Epidermal melanocyte (primary cell): ENCODE measurements at regions not wholly inside any gene's neighbourhood (a gene's known extent, or its start where the extent isn't known, plus 50 kb on each side); places are given as distances from the start of the nearest gene placed in this dataset.

ENCODE experiments used
- DNase-seq: peaks from one replicate; pipeline ENCODE4 v3.0.0; 2011; ENCODE audit warnings: low spot score; ENCODE audit not compliant: insufficient read length

GRCh38 chr3:74351213-74351612, 263.2 kb downstream of the CNTN3 start:
- DNase-seq = no peak

- DNase-seq = no peak
Measured at GRCh38 chr3:74349015-74349414, 265.4 kb downstream of the CNTN3 start.

GRCh38 chr3:74347563-74348268, 266.7 kb downstream of the CNTN3 start:
- no peak for DNase-seq

GRCh38 chr3:74346896-74347295, 267.6 kb downstream of the CNTN3 start:
- DNase-seq = no peak

- DNase-seq = no peak
Measured at GRCh38 chr3:74345701-74346100, 268.8 kb downstream of the CNTN3 start.

- no peak for DNase-seq
Measured at GRCh38 chr3:74344865-74345440, 269.5 kb downstream of the CNTN3 start.

GRCh38 chr3:74343391-74343790, 271.1 kb downstream of the CNTN3 start:
- DNase-seq = no peak

- no peak for DNase-seq
Measured at GRCh38 chr3:74338998-74339397, 275.5 kb downstream of the CNTN3 start.

GRCh38 chr3:74332165-74332564, 282.3 kb downstream of the CNTN3 start:
- no peak for DNase-seq

GRCh38 chr3:74331711-74332110, 282.7 kb downstream of the CNTN3 start:
- DNase-seq = no peak

GRCh38 chr3:74329096-74329495, 285.4 kb downstream of the CNTN3 start:
- DNase-seq = no peak

- no peak for DNase-seq
Measured at GRCh38 chr3:74328435-74328834, 286.0 kb downstream of the CNTN3 start.

GRCh38 chr3:74315291-74315690, 299.2 kb downstream of the CNTN3 start:
- no peak for DNase-seq

- DNase-seq = no peak
Measured at GRCh38 chr3:74314696-74315095, 299.8 kb downstream of the CNTN3 start.

- no peak for DNase-seq
Measured at GRCh38 chr3:74309716-74310115, 304.7 kb downstream of the CNTN3 start.

- DNase-seq = no peak
Measured at GRCh38 chr3:74304424-74304823, 310.0 kb downstream of the CNTN3 start.

GRCh38 chr3:74303711-74304110, 310.7 kb downstream of the CNTN3 start:
- DNase-seq = no peak

GRCh38 chr3:74302969-74303368, 311.5 kb downstream of the CNTN3 start:
- DNase-seq = no peak

- DNase-seq = no peak
Measured at GRCh38 chr3:74302281-74302680, 312.2 kb downstream of the CNTN3 start.

GRCh38 chr3:74301056-74301455, 313.4 kb downstream of the CNTN3 start:
- no peak for DNase-seq

- DNase-seq = no peak
Measured at GRCh38 chr3:74295479-74295878, 319.0 kb downstream of the CNTN3 start.

- DNase-seq = no peak
Measured at GRCh38 chr3:74288761-74289160, 325.7 kb downstream of the CNTN3 start.

- no peak for DNase-seq
Measured at GRCh38 chr3:74287557-74287956, 326.9 kb downstream of the CNTN3 start.
